NCI-H526 treated with DMSO at 0.1 percent for 48 hours (cell line): ENCODE measurements at regions not wholly inside any gene's neighbourhood (a gene's known extent, or its start where the extent isn't known, plus 50 kb on each side); places are given as distances from the start of the nearest gene placed in this dataset.

ENCODE experiments used
- DNase-seq: peaks from one replicate; lab custom pipeline; 2025; lab: John Stamatoyannopoulos, UW

DNA sequence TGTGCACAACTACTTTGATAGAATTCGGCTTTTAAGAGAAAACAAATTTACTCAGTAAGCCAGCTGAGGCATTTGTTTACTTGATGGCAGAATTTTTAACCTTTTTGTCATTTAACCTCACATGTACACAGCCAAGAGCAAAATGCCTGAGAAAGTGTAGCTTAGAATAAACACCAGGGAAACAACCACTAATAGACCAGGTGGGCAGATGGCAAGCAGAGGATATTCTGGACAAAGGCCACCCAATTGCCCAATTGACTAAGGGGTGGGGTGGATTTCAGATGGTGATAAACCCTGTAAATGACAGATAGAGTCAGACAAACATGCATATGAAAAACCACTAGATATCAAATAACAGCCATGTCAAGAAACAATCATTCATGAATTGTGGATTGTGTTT lies 190.7 kb upstream of the FBXL4 start:
- DNase-seq, result no peak

DNA sequence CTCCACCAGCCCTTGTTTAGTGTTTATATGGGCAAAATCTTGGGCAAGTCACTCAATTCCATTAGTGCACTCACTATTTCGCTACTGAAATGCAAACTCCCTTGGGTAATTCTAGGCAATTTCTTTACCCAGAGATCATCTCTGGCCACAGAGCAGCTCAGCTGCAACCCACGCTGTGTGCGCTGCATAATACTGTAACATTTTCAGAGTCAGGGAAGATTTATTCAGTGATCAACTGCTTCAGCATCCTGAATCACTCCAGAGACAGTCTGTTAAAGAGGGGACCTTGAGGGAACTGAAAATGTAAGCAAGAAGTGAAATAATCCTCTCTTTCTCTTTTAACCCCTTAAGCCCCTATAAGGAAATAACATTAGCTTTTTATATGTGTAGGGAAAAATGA lies 189.6 kb upstream of the FBXL4 start:
- no peak for DNase-seq

DNA sequence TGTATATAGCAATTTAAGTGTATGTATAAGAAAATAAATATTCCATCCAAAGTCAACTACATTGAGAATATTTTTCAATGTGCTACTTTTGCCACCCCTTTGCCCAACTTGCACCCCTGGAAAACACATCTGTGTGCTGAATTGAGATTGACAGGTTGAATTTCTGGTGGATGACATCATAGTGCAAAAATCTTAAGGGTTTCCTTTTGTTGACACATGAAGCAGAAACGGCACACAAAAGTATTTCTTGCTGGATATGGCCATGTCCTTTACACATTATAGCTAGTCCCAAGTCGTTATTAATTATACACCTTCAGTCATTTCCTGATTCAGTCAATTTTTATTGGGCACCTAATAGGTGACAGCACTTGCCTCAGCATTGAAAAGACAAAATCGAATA lies 188.7 kb upstream of the FBXL4 start:
- DNase-seq, result no peak

DNA sequence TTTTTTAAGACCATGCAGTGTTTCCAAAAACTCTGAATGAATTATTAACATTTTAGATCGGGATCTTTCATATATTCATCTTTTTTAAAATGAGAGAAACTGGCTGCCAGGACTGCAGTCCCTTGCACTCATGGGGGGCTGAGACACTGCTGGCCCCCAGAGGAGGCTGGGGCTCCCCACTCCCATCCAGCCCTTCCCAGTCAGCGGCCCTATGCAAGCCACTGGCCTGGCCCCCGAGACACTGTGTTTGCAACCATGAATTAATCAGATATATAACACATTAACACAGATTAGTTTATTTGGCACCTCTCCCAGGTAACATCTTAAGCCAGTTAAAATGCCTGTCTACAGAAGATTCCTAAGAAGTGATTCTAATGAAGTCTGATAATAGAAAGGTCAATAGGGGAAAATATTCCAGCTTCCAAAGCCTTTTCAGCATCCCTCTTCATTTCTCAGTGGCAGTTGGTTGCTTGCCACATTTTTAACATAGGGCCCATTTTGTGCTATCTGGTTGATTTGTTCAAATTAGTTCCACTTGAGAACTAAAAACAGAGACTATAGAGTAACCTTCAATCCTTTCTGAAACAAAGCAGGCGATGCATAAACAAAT lies 184.4 kb upstream of the FBXL4 start:
- DNase-seq, result no peak

DNA sequence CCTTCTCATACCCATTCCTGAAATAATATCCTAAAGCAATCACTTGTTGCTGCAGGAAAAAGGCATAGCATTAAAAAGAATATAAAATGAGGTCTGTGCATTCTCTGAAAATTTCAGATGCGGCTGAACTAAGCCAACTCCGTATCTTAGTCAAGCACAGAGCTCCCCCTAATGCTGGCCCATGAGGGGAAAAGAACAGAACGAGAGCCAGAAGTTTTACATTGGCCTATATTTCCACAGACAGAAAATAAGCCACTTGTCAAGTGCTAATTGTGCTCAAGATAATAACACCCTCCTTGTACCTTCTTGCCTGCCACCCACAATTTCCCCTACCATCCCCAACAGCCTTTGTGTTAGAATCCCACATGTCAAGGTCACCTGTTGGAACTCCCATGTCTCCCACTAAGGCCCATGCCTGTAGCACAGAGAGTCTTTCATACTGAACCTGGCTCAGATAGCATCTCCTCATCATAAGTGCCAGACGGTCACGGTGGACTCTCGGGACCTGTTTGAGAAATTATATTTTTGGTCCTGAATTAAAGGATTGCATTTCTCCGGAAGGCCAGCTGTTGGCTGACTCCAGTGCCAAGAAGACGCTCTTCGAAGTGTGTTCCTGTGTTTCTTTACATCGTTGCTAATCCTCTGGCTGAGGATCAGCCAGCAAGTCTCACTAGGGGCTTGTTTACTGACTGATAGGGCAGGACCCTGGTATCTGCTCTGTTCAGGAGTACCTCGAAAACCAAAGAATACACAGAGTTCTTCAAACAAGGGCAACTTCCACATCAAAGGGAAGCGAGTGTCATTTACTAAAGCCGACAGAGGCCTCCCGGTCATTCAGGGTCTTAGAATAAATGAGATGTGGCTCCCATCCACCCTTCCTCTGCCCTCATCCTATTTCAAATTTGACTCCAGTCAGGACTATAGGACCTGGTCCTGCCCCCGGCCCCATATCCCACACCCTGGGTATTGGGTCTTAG lies 183.4 kb upstream of the FBXL4 start:
- no peak for DNase-seq

DNA sequence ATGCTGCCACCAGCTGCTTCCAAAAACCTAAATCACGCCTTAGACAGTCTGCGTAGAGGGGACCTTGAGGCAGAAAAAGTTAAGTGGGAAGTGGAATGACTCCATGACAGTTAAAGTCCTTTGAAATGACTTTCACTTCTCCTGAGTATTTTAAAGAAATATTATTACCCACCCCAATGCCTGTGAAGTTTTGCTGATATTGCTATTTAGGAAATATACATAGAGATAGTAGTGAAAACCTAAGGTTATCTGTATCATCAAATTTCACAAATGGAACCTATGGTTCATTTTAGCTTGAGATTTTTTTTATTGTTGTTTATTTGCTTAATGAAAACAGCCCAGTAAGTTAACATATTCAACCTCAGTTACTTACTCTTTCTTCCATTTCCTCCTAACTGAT lies 182.1 kb upstream of the FBXL4 start:
- DNase-seq, result no peak

DNA sequence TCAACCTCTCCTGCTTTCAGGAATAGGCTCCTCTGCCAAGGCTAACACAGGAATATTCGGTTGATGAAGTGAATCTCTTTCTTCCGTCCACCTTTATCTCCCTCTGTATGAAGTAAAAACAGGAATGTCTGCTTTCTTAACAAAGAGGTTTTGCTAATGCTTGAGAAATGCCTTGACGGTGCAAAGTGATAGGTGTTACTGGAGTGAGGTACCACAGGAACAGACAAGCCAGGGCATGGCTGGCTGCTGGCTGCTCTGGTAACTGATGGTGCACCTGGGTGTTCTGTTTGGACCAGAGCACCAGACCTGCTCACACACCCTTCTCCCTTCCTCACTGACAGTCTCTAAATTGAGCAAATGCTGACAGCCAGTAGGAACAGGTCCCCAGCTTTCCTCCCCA lies 174.0 kb upstream of the FBXL4 start:
- no peak for DNase-seq

DNA sequence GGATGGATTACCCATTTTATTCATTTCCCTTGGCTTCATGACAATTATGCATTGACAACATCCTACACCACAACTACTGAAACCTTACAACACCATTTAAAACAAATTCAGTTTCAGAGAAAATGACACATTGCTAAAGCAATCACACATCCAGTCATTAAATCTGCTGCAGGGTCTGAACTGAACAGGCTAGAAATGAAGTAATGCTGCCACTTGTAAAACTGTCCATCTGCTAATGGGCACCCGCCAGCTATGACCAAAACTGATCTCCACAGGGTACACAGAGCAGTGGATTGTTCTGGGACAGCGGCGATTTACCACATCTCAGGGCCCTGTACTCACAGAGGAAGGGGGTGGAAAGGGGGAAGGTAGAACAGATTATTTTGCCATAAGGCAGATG lies 172.9 kb upstream of the FBXL4 start:
- DNase-seq, result no peak

DNA sequence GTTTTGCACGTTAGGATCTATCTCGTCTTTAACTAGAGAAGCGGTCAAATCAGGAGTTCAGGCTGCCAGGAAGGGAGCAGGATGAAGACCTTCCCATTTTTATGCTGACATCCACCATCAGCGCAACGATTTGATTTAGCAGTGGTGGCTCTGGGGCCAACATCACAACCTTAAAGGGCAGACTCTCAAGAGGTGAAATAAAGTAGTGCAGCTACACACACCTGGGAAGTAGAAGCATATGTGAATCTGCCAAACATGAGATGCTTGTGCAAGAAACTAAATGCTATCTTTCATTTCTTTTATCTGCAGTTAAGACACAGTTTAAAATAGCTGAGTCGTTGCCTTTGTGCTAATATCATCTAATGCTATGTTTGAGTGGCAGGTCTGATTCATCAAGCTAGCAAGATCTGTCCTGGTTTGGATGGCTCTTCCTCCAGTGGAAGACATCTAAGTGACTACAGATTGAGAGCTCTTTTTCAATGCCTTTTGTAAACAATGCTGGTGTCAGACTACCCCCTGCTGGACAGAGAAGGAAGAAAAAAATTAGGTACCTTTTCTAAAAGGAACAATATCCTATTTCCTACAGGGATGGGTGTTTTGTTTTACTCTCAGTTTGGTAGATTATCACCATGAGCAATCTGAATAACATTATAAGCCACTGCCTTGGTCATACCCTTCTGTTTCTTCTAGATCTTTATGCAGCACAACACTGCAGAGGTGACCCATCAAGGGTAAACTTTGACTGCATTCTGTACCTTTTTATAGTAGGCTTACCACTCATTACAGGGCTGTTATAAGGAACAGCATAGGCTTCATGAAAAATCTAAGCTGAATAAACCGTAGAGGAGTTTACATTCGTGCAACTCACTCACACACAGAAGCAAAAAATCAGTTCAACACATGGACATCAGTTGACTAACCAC lies 171.6 kb upstream of the FBXL4 start:
- DNase-seq, result peak; percentile 76

DNA sequence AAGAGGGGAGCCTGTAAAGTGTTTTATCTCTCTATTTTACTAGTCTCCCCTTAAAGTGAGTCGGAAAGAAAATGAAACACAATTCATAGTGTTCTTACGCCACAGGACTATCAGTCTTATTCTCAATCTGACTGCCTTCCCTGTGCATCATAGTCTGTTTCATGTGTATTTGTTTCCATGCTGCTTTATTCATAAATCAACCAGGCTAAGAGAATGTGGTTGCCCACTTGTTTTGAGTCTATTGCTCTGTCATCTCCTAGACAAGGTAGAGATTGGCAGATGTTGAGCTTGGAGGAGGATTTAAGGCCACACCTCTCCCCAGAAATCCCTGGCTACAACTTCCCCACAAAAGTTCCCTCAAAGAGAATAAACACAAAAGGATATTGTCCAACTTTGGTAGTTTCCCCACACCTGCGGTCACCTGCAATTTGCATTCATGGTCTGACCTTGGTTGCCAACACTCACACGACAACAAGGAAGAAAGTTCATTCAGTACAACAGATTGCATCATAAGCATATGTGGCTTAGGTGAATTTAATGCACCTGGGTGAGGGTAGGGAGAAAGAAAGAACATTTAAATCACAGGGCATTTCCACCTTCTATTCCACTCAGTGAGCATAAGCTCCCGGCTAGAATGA lies 167.1 kb upstream of the FBXL4 start:
- no peak for DNase-seq

DNA sequence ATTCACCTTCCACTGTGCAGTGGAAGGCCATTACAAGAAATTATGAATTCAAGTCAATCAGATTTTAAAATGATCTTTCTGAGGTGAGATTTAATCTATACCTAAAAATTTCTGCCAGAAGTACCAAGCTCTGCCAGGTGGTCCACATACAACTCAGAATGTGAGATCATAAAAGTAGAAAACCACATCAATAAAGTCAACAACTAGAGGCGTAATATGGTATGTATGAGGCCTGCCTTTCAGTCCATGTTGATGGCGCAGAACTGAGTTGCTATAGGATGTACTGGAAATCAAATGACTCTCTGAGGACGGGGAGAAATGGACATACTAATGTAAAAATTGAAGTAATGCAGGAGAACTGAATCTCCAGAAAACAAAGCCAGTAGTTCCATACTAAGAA lies 163.8 kb upstream of the FBXL4 start:
- no peak for DNase-seq

DNA sequence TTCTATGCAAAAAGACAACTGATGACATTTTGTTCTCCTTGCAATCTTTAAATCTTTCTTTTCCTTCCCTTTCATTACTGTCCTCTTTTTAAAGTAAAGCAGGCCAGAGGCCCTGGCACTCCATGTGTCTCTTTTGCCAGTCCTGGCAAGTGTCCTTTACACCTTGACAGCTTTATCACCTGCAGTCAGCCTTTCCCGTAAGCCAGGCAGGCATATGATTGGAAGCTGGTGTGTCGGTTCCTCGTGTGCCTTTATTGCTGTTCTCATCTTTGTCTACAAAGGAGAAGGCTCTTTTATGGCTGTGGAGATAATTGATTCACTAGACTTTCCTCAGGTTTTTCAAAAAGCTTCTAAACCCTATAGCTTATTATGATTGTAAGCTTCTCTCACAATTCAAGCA lies 162.3 kb upstream of the FBXL4 start:
- peak; percentile 28 for DNase-seq

DNA sequence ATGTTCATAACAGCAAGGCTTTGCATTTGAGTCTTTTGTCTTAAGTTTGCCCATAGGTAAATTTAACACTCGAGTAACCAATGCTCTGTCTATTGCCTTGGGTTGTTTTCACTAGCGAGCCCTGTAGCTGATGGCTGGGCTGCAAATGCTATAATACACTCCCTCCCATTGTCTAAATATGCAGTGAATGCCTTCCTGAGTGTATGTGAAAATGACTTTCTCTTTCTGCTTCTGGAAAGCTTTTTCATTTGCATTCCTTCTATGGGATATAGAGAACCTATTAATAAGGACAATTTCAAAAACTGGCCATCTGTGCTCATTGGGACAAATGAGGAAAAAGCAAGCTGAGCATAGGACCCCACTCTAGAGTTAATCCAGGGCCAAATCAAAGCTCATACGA lies 156.5 kb upstream of the FBXL4 start:
- DNase-seq, result peak; percentile 27

DNA sequence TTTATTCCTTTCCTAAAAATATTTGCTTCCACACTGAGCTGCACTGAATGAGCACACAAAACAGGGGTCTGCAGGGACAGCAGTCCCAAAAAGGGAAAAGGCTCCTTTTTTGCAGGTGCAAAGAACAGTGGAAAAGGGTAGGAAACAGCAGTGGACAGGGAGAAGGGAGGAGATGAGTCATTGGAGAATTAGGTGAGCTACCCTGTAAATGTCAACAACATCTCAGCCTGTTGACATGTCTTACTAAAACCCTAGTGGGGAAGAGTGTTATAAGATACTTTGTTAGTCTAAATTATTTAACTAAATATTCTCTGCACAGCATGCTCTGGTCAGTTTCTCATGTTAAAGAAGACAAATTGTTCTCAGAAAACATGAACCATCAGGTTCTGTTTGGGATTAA lies 151.5 kb upstream of the FBXL4 start:
- no peak for DNase-seq

DNA sequence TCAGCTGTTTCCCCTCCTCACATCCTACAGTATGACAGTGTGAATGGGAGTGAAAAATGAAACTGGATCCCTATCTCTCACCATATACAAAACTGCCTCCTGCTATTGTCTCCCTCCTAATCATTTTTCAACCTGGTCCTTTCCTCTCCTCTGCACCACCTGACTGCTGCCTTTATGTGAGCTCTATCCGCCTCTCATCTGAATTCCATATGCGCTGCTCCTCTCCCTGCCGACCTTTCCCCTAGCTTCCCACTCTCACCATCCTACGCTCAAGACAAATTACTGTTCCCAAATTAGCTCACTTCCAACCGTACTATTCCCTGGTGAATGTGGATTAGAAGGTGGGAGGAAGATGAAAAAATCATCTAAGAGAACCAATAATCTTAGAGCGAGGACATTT lies 148.4 kb upstream of the FBXL4 start:
- no peak for DNase-seq

DNA sequence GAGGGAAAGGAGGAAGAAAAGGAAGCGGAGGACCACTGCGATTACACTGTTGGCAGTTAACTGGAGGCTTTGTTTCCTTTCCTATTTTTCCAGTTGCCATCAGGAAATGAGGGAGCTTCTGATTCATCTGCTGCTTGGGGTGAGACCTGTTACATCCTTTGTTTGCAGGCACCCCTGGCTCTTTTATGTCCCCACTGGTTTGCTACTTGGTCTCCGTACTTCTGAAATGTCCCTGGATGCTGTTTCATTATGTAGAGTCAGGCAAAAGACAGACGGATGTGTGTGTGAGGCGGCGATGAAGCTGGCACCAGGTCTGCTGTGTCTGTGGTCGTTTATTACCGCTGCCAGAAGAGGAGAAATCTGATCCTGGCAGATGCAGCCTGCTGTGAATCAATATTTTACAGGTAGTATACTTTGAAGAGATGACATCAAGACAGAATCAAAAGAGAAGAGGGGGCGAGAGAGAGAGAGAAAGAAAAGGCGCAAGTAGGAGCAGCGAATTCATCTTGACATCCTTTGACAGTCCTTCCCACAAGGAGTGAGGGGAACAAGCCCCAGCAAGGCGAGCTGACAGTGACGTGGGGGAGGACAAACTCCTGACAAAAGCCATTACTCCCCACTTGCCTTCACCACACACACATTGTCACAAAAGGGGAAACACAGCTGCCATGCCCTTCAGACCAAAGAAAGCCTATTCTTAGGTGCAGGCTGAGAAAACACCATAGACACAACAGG lies 145.9 kb upstream of the FBXL4 start:
- peak; percentile 31 for DNase-seq

DNA sequence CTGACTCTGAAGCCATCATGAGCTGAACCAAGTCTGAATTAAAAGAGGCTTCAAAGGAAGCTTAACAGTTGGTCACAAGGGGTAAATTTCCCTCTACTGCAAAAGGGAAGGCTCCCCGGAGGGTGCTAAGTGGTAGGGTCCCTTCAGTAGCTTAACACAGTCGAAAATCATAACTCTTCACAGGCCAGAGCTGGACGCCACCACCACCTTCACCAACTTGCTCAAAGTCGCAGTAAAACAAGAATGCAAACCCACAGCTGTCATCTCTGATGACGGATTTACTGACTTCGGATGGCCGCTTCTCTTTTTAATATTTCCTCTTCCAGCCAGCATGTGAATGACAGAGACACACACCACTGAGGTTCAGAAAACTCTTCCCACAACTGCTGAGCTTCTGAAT lies 144.7 kb upstream of the FBXL4 start:
- no peak for DNase-seq

DNA sequence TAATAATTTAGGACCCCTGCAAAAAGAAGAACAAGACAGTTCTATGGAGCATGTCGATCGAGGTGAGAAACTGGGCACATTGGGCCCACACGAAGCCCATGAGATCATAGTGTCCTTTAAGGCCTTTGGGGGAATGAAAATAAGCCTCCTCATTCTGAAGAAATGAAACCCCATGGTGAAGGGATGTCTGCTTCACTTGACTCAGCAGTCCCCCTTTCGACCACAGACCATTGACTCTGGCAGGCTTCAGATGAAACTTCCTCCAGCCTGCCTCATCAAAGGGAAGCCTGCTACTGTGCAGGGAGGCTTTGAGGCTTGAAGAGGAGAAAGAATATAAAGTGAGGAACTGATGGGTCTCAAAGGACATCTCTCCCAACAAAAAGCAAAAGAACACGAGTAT lies 144.2 kb upstream of the FBXL4 start:
- DNase-seq, result no peak

DNA sequence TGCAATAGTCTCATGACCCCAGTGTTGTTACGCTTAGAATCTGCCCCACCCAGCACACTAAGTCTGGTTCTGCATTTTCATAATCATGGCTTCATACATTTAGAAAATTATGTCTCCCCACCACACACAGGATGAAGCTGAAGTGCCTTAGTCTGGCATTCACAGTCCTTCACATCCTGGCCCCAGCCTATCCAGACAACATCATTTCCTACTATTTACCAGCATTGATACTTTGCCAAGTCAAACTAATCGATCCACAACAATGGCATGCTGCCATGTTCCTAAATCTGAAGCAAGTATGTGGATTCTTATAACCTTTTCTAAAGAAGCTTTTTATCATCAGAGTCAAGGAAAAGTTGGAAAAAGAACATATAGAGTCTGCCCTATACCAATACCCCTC lies 132.4 kb upstream of the FBXL4 start:
- no peak for DNase-seq

DNA sequence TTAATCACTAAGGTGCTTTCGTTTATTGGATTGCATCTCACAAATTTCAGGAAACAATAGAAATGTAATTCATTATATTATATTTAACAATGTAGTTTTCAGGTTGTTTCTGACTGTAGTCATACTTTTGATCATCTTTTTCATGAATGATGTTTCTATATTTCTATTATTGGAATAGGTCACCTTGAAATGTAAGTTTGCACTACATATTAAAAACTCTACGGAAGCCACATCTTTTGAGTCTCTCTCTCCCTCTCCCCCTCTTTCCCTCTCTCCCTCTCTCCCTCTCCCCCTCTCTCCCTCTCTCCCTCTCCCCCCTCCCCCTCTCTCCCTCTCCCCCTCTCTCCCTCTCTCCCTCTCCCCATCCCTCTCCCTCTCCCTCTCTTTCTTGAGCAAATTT lies 131.3 kb upstream of the FBXL4 start:
- DNase-seq, result no peak

DNA sequence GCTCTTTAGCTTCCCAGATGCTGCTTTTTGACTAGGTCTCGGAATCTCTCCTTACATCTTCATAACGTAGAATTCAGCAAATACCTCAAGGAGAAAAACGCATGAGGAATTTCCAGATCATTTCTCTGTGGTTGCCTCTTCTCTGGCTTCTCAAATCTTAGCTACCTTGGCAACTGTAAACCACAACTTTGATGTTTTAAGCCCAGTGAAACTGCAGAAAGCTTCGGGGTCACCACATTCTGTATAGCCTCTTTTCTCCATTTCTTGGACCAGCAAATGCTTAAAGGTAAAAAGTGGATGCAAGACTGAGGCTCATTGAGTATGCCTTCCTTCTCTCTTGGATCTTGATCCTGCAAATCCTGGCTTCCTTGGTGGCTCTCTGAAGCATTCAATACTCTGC lies 125.5 kb upstream of the FBXL4 start:
- DNase-seq, result no peak
